ENCODE measurements at regions not wholly inside any gene's neighbourhood (a gene's known extent, or its start where the extent isn't known, plus 50 kb on each side); places are given as distances from the start of the nearest gene placed in this dataset.

DNA sequence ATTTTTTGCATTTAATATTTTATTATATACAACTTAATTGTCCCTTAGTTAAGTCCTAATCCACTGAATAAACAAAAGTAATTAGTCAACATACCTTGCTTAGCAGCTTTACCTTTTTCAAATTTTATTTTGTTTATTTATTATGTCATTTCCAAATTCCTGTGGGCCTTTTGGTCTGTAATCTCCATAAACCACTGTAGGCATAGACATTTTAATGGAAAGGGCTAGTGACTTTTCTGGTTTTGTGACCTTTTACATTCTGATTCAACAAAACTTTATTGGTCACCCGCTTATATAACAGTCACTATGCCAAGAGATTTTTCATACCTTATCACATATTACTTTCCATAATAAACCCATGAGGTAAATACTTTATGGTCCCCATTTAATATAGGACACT lies 181.3 kb upstream of the PRPS1L1 start:
- TF ChIP-seq POLR2A (IDR thresholded peaks at IDR 0.05) = no peak
- no peak for TF ChIP-seq CTCF (IDR thresholded peaks at IDR 0.05)

All from Peyer's patch (tissue), 4 donors.